Endometrial microvascular endothelial cells (primary cell): ENCODE measurements at regions not wholly inside any gene's neighbourhood (a gene's known extent, or its start where the extent isn't known, plus 50 kb on each side); places are given as distances from the start of the nearest gene placed in this dataset.

Experiments used
- in situ Hi-C: cut with HindIII; loops from 2 replicates; pipeline ENCODE4 v1.10.0; 2017; ENCODE audit warnings: low sequenced_read_pairs, low pct_unique_long_range_greater_than_20kb; ENCODE audit errors: inconsistent ontology term

DNA sequence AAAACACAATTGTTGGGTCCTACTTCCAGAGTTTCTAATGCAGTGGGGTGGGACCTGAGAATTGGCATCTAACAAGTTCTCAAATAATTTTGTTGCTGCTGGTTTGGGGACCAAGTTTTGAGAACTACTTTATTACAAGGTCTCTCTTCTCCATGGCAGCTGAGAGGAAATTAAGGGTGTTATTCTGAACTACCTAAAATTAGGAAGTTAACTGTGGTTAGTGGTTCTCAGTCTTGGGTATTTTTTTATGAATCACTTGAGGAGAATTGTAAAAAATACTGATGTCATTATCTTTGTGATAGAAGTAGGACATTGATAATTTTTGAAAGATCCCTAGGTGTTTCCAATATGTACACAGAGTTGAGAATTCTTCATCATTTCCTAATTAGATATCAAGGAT lies 210.2 kb downstream of the MC4R start:
- in situ Hi-C loops: no loop called here

- in situ Hi-C loops: no loop called here
Observed at GRCh38 chr18:60157810-60158209, 214.8 kb downstream of the MC4R start.

GRCh38 chr18:60153376-60153775 lies 219.2 kb downstream of the MC4R start:
- in situ Hi-C loops: no loop called here

DNA sequence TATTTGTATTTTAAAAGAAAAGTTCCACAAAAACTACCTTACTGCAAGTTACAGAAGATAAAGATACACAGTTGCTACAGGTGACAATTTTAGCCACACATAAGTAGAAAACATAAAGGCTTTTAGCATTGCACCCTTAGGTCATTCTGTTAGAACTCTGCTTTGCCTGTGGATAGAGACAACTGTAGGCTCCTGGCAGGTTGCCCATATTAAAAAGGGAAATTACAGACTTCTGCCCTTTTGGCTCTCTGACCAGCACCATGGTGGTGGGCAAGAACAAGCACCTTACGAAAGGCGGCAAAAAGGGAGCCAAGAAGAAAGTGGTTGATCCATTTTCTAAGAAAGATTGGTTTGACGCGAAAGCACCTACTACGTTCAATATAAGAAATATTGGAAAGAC lies 223.3 kb downstream of the MC4R start:
- in situ Hi-C loops: no loop called here

- in situ Hi-C loops: no loop called here
Observed at GRCh38 chr18:60147323-60147722, 225.3 kb downstream of the MC4R start.

- in situ Hi-C loops: no loop called here
Observed at GRCh38 chr18:60146220-60146960, 226.2 kb downstream of the MC4R start.

DNA sequence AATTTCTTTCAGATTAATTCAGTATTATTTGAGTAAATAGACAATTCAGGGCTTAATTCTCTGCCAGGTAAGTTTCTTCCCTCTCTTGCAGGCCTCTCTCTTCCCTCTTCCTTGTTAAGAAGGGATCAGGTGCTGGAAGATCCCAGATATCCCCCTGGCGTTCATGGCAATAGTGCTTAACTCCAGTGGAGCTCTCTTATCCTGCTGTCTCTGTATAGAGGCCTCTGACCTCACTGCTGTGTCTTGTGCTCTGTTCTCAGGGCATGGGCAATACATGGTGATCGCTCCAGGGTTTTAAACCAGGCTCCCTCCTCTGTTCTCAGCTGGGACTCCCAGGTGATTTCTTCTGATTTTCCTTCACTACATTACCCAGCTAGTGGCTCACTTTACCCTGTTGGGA lies 226.8 kb downstream of the MC4R start:
- in situ Hi-C loops: no loop called here

DNA sequence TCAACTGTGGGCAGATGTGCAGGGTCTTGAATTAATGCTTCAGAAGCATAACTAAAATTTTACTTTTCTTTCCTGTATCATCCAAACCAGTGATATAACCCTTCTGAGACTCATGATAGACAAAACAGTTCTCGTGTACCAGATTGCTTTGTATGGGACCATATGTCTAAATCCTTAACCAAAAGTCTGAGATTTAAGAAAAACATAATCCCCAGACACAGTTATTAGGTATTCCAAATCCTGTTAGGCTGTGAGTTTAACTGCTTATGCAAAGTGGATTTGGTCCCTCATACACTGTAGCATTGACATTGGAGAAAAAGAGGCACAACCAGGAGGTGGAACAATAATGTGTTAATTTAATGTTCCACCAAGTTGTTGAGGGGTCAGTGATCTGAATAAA lies 235.0 kb downstream of the PMAIP1 start:
- in situ Hi-C loops: no loop called here

DNA sequence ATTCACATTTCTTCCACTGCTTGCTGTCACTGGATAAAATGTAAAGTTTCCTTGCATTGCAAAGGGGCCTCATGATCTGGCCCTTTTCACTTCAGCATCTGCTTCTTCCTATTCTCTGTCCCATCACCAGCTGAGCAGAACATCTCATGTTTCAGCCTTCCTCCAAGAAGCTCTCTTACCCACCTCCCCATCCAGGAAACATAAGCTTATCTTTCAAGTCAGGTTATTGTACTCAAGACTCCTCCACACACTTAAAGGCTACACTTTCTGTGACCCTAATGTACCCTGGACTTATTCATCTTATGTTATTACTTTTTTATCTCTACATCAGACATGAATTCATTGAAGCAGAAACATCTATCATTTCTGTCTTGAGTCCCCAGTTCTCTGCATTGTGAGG lies 230.5 kb downstream of the PMAIP1 start:
- in situ Hi-C loops: no loop called here

DNA sequence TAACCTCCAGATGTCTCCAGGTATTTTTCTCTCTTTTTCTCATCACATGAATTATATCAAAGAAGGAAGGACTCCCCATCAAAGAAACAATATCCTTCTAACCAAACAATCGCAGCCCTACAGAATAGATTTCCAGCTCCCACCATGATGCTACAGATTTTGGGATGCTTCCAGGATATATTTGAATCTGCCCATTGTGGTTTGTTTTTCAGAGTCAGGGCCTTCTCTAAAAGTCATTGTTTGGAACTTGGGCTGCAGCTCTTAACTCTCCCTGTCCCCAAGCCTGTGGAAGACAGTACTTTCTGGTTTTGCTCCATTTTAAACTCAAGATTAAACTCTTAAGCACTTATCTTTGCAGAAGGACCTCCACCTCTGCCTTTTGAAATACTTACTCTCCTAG lies 223.2 kb downstream of the PMAIP1 start:
- in situ Hi-C loops: no loop called here

DNA sequence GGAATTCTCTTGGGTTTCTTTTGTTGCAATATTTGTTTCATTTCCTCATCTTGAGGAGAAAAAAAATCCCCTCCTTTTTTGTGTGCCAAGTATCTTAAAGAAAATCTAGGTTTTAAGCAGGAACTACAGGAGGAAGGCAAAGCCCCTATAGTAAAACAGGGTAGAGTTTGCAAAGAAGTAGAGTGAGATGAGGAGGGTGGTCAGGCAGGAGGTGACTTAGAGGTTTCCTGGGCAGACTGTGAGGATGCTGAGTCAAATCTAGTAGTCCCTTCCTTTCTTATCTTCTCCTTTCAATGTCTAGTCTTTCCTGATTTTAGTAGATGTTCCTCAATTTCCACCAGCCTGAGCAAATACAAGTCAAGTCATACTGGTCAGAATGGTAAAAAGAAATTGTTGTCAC lies 222.5 kb downstream of the PMAIP1 start:
- in situ Hi-C loops: no loop called here

DNA sequence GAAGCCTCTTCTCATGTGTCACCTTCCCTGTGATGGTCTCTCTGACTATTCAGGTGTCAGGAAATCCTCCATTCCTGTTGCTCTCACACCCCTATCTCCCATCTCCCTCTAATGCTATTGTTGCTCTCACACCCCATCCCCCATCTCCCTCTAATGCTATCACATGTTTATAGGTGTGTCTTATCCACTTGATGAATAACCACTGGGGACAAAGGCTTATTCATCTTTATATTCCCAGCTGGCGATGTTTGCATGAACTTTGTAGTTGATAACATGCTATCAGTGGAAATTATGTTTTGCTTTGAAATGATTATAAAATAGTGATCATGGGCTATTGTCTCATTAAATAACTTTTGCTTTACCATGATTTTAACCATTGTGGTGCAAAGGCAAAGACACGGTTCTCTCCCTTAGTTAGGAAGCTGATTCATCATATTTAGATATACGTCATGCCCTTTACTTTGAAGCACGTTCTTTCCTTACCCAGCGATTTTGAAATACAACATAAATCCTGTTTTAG lies 220.5 kb downstream of the PMAIP1 start:
- in situ Hi-C loops: no loop called here

DNA sequence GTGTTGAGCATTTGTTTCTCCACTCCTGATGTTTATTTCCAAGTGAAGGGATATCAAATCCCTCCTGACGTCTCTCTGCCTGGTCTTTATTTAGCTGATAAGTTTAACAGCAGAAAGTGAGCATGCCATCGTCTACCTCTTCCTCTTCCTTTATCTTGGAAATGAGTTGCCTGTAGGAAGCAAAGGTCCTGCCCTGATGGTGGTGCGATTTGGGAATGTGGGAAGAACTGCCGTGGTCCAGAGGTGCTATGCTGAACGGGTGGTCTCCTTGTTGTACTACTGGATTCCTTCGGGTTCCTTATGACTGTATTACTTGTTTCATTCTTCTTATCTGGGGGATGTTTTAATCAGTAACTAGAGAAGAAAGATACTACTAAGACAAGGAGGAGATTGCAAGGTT lies 217.5 kb downstream of the PMAIP1 start:
- in situ Hi-C loops: no loop called here

DNA sequence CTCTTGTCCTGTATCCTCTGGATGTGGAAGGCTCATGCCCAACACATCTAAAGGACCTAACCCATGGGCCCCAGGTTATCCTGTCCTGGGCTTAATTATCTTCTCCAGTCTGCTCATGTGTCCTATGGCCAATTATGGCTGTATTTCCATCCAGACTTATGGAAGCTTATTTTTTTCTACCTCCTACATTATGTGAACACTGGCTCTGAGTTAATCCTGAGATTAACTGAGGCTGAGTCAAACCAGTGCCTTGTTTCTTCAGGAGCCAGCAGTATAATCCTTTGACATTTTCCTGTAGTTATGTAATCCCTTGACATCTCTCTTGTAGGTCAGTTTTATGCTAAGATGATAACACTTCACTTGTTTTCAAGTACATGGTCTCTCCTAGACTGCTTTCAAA lies 213.6 kb downstream of the PMAIP1 start:
- in situ Hi-C loops: no loop called here

GRCh38 chr18:60112369-60112768 lies 212.6 kb downstream of the PMAIP1 start:
- in situ Hi-C loops: no loop called here

DNA sequence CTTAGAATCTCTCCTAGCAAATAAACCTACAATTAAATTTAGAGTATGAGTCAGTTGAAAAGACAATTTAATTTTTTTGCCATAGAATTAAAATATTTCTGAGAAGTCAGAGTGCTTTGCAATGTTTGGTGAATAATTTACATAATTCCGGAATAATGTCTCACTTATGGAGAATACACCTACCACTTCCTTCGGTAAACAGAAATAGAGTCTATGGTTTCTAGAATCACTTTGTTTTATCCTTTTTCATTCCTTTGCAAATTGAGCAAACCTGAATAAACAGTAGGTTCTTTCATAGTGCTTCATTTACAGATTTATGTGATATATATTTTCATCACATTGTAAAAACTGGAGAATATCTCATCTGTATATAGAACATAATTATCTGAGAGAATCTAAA lies 211.7 kb downstream of the PMAIP1 start:
- in situ Hi-C loops: no loop called here

GRCh38 chr18:60110836-60111235 lies 211.0 kb downstream of the PMAIP1 start:
- in situ Hi-C loops: no loop called here

DNA sequence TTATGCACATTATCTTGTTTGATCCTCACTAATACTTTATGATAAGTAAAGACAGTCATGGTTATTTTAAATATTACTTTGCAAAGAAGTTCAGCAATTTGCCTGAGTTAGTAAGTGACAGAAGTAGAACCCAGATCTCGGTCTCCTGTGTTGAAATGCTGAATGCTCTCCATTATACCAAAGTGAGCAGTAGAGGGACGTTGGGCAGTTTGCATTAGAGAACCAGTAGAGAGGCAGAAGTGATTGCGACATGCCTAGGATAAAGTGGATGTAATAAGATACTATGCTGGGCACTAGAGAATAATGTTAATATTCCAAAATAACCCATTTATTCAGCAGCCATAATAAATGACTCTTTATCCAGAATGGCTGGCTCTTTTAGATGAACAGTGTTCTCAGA lies 201.0 kb downstream of the PMAIP1 start:
- in situ Hi-C loops: no loop called here

DNA sequence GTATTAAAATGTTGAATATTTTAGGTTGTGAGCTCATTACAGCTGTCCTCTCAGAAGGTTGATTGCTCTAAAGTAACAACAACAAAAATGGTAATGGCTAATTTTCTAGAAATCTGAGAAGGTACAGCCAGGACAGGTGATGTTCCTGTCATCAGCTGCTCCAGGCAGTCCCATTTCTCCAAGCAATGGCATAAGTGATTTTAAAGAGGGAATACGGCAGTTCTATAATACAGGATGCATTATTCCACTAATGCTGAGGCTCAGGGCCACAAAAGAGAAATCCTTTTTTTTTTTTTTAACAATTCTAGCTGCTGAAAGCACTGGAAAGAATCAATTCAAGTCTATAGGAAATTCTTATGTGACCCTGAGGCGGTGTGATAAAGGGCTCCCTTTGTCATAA lies 199.9 kb downstream of the PMAIP1 start:
- in situ Hi-C loops: no loop called here

- in situ Hi-C loops: no loop called here
Observed at GRCh38 chr18:60096428-60096827, 196.6 kb downstream of the PMAIP1 start.

DNA sequence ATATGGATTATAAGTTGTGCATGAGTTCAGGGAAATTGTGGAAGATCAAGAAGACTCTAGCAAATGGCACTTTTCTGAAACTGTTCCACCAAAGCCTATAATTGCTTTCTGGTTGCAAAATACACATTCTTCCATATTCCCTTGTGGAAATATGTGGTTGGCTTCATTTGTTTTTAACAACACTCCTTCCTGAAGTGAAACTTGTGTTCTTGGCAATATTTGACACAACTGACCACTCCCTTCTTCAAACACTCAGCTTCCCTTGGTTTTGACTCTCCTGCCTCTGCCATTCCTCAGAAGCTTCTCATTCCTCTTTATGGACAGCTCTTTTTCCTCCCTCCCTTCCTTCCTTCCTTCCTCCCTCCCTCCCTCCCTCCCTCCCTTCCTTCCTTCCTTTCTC lies 192.3 kb downstream of the PMAIP1 start:
- in situ Hi-C loops: no loop called here
